BLaER1 treated with 17β-estradiol and CSF1 and Interleukin-3, amounts not matched to agents 10 nM and 100 nM (cell line): ENCODE measurements at regions not wholly inside any gene's neighbourhood (a gene's known extent, or its start where the extent isn't known, plus 50 kb on each side); places are given as distances from the start of the nearest gene placed in this dataset.
"Not testable (repeated sequence)": the region's sequence is repeated elsewhere in the genome, so short reads cannot be mapped to it uniquely, and the experiment has no call there.

Source experiments
- H3K27ac ChIP-seq, 11 experiments: shearing (Covaris generic); formaldehyde crosslinking; 2 replicates each; pipeline ENCODE4 v1.8.1; 2022
- H3K27me3 ChIP-seq, 11 experiments: shearing (Covaris generic); formaldehyde crosslinking; 2 replicates each; pipeline ENCODE4 v1.8.1; 2022
- H3K36me3 ChIP-seq, 11 experiments: shearing (Covaris generic); formaldehyde crosslinking; 2 replicates each; pipeline ENCODE4 v1.8.1; 2022
- H3K4me1 ChIP-seq, 10 experiments: shearing (Covaris generic); formaldehyde crosslinking; 2 replicates each; pipeline ENCODE4 v1.8.1; 2022
- H3K4me2 ChIP-seq, 11 experiments: shearing (Covaris generic); formaldehyde crosslinking; 2 replicates each; pipeline ENCODE4 v1.8.1; 2022
- H3K4me3 ChIP-seq, 10 experiments: shearing (Covaris generic); formaldehyde crosslinking; 2 replicates each; pipeline ENCODE4 v1.8.1; 2022
- H3K9ac ChIP-seq, 11 experiments: shearing (Covaris generic); formaldehyde crosslinking; 2 replicates each; pipeline ENCODE4 v1.8.1; 2022
- H3K9me3 ChIP-seq, 11 experiments: shearing (Covaris generic); formaldehyde crosslinking; replicated peaks in 1 of 11; 2 replicates each; pipeline ENCODE4 v1.8.1; 2022
- H4K20me1 ChIP-seq, 11 experiments: shearing (Covaris generic); formaldehyde crosslinking; 2 replicates each; pipeline ENCODE4 v1.8.1; 2022
- Cebpa-rat ChIP-seq, 11 experiments: shearing (Covaris generic); IDR thresholded peaks; 2 replicates each; pipeline ENCODE4 v1.8.1; 2022

GRCh38 chr22:22374579-22374978 is 130.0 kb downstream of the VPREB1 start:
- Histone ChIP-seq H3K4me1 (peaks cover 18 to 100% (median 83%) of the 10 kb centered on the region in 10 experiments), H3K9ac (no peak overlapping the region), H3K9me3 (no peaks in the 10 kb centered on the region), H3K27me3 (no peaks in the 10 kb centered on the region), H4K20me1 (0 out of 22 replicates have a peak, but pooled peaks cover 0 to 3% (median 0%) of the 10 kb centered on the region in 11 experiments), H3K4me2 (peak overlapping the region in 8 of 11 experiments; percentile 52 to 90 (median 78); a peak in 15 of 22 replicates), H3K36me3 (no peaks in the 10 kb centered on the region), H3K27ac (peak overlapping the region in 1 of 11 experiments; percentile 39; a peak in 2 of 22 replicates), H3K4me3 (no peak overlapping the region)
- TF ChIP-seq Cebpa-rat (IDR thresholded peaks at IDR 0.05) = no peak

- no peaks in the 10 kb centered on the region for H3K9me3 ChIP-seq
- peak overlapping the region in 9 of 11 experiments; percentile 34 to 90 (median 77); a peak in 18 of 22 replicates for H3K4me2 ChIP-seq
- H3K4me1 ChIP-seq = peaks cover 7 to 100% (median 83%) of the 10 kb centered on the region in 10 experiments
- H3K36me3 ChIP-seq = no peaks in the 10 kb centered on the region
- no peaks in the 10 kb centered on the region for H3K27me3 ChIP-seq
- TF ChIP-seq Cebpa-rat (IDR thresholded peaks at IDR 0.05) = no peak
- H3K27ac ChIP-seq = peak overlapping the region in 3 of 11 experiments; percentile 13 to 39 (median 17); a peak in 3 of 22 replicates
- no peak overlapping the region; a peak in 1 of 20 replicates for H3K4me3 ChIP-seq
- no peaks in the 10 kb centered on the region for H4K20me1 ChIP-seq
- peak overlapping the region in 3 of 11 experiments; percentile 2 to 49 (median 44); a peak in 2 of 22 replicates for H3K9ac ChIP-seq
These were observed 131.2 kb downstream of the VPREB1 start for GRCh38 chr22:22375576-22376351.

GRCh38 chr22:22376352-22376706 is 131.7 kb downstream of the VPREB1 start:
- no peak for TF ChIP-seq Cebpa-rat (IDR thresholded peaks at IDR 0.05)
- Histone ChIP-seq H3K9me3 (no peaks in the 10 kb centered on the region), H3K9ac (peak overlapping the region in 1 of 11 experiments; percentile 49; a peak in 1 of 22 replicates), H3K27me3 (no peaks in the 10 kb centered on the region), H3K4me3 (no peak overlapping the region), H3K27ac (peak overlapping the region in 2 of 11 experiments; percentile 17 to 39; a peak in 1 of 22 replicates), H4K20me1 (no peaks in the 10 kb centered on the region), H3K4me2 (peak overlapping the region in 9 of 11 experiments; percentile 34 to 90 (median 77); a peak in 18 of 22 replicates), H3K36me3 (no peaks in the 10 kb centered on the region), H3K4me1 (peaks cover under 1 to 100% (median 83%) of the 10 kb centered on the region in 10 experiments)

GRCh38 chr22:22376884-22377283 is 131.7 kb downstream of the ZNF280B start:
- peak overlapping the region in 7 of 11 experiments; percentile 10 to 90 (median 78); a peak in 13 of 22 replicates for H3K4me2 ChIP-seq
- H3K9me3 ChIP-seq, H3K36me3 ChIP-seq, H4K20me1 ChIP-seq, H3K9ac ChIP-seq, H3K4me3 ChIP-seq, H3K27me3 ChIP-seq, H3K27ac ChIP-seq: not testable (repeated sequence)
- peaks cover 0 to 100% (median 83%) of the 10 kb centered on the region in 10 experiments; a peak in 18 of 20 replicates for H3K4me1 ChIP-seq

- H3K9me3 ChIP-seq = no peaks in the 10 kb centered on the region
These were observed 131.2 kb downstream of the ZNF280B start for GRCh38 chr22:22377335-22377734.

GRCh38 chr22:22378446-22379415 is 129.8 kb downstream of the ZNF280B start:
- H3K9ac ChIP-seq = no peak overlapping the region
- H3K4me2 ChIP-seq = peak overlapping the region in 9 of 11 experiments; percentile 11 to 90 (median 30); a peak in 16 of 22 replicates
- H4K20me1 ChIP-seq = no peaks in the 10 kb centered on the region
- H3K27me3 ChIP-seq = no peaks in the 10 kb centered on the region
- H3K4me3 ChIP-seq = no peak overlapping the region
- H3K9me3 ChIP-seq = no peaks in the 10 kb centered on the region
- H3K27ac ChIP-seq = no peak overlapping the region
- no peaks in the 10 kb centered on the region for H3K36me3 ChIP-seq
- TF ChIP-seq Cebpa-rat (IDR thresholded peaks at IDR 0.05) = no peak
- peaks cover 0 to 86% (median 75%) of the 10 kb centered on the region in 10 experiments; a peak in 18 of 20 replicates for H3K4me1 ChIP-seq

More at GRCh38 chr22:22377335-22377734, 131.2 kb downstream of the ZNF280B start:
- H4K20me1 ChIP-seq = no peaks in the 10 kb centered on the region
- TF ChIP-seq Cebpa-rat (IDR thresholded peaks at IDR 0.05) = no peak
- H3K4me2 ChIP-seq = peak overlapping the region in 6 of 11 experiments; percentile 10 to 90 (median 80); a peak in 12 of 22 replicates
- H3K27me3 ChIP-seq = no peaks in the 10 kb centered on the region
- no peak overlapping the region; a peak in 1 of 22 replicates for H3K27ac ChIP-seq
- H3K36me3 ChIP-seq = no peaks in the 10 kb centered on the region
- no peak overlapping the region for H3K4me3 ChIP-seq
- H3K4me1 ChIP-seq = peaks cover 0 to 100% (median 80%) of the 10 kb centered on the region in 10 experiments; a peak in 18 of 20 replicates
- H3K9ac ChIP-seq = no peak overlapping the region

DNA sequence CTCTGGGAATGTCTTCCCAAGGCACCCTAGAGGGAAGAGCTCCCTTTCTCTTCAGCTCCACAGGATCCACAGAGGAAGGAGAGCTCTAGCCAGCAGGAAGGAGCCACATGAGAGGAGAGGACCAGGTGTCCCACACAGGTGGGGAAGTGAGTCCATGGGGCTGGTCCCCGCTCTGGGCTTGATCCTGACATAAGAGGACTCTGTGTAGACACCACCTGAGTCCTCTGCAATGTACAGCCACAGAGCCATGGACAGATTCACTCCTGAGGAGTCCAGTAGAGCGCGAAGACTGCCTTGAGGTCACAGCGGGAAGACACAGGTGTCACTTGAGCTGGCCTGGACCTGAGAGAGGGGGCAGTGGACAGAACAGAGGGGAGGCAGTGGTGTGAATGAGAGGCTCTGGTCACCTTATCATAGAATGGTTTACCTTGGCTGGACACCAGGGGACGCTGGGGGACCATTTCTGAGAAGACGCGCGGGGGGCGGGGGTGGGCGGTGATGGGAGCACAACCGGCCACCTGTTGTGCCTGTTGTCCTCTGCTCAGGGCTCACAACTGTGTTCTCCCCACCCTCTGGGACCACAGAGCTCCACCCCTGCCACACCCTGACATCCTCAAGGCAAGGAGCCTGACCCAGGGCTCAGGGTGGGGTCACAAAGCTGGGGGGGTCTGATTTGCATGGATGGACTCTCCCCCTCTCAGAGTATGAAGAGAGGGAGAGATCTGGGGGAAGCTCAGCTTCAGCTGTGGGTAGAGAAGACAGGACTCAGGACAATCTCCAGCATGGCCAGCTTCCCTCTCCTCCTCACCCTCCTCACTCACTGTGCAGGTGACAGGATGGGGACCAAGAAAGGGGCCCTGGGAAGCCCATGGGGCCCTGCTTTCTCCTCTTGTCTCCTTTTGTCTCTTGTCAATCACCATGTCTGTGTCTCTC is 128.2 kb downstream of the ZNF280B start:
- H3K4me3 ChIP-seq = no peak overlapping the region; a peak in 1 of 20 replicates
- H4K20me1 ChIP-seq = no peaks in the 10 kb centered on the region
- peak overlapping the region in 9 of 11 experiments; percentile 39 to 78 (median 65); a peak in 16 of 22 replicates for H3K4me2 ChIP-seq
- TF ChIP-seq Cebpa-rat (IDR thresholded peaks at IDR 0.05) = no peak
- peak overlapping the region in 2 of 11 experiments; percentile 50 to 52; a peak in 3 of 22 replicates for H3K27ac ChIP-seq
- H3K36me3 ChIP-seq = no peaks in the 10 kb centered on the region
- H3K9ac ChIP-seq = peak overlapping the region in 3 of 11 experiments; percentile 27 to 32 (median 29); a peak in 2 of 22 replicates
- no peaks in the 10 kb centered on the region for H3K27me3 ChIP-seq
- H3K4me1 ChIP-seq = peaks cover 0 to 69% (median 63%) of the 10 kb centered on the region in 10 experiments; a peak in 18 of 20 replicates
- no peaks in the 10 kb centered on the region for H3K9me3 ChIP-seq

DNA sequence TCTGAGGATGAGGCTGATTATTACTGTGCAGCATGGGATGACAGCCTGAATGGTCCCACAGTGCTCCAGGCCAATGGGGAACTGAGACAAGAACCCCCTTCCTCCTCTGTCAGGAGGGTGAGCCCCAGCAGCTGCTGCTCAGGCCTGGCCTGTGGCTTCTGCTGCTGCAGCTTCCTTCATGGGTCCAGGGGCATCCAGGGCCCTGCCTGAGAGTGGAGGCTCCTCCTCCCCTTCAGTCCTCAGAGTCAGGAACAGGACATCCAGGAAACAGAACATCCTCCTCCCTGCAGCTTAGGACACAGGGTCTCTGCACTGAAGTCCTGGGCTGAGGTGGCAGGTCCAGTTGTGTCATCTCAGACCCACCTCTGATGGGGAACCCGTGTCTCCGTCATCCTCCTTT is 127.2 kb downstream of the ZNF280B start:
- not testable (repeated sequence) for H3K27me3 ChIP-seq, H4K20me1 ChIP-seq, H3K36me3 ChIP-seq, H3K9me3 ChIP-seq, H3K27ac ChIP-seq, H3K4me3 ChIP-seq
- Histone ChIP-seq H3K4me2 (peak overlapping the region in 10 of 11 experiments; percentile 10 to 78 (median 63); a peak in 16 of 22 replicates), H3K9ac (peak overlapping the region in 1 of 11 experiments; percentile 10; a peak in 1 of 22 replicates), H3K4me1 (peaks cover 0 to 60% (median 53%) of the 10 kb centered on the region in 10 experiments; a peak in 17 of 20 replicates)
